Keratinocyte (primary cell): ENCODE measurements at regions not wholly inside any gene's neighbourhood (a gene's known extent, or its start where the extent isn't known, plus 50 kb on each side); places are given as distances from the start of the nearest gene placed in this dataset.

Experiments used
- DNase-seq: peaks from one replicate; pipeline ENCODE4 v3.0.0-alpha.2; 2011; ENCODE audit warnings: low read depth, missing footprints, low spot score
- FAIRE-seq: peaks from 2 replicates; lab custom pipeline; 2011; peaks lifted over from hg19 to GRCh38; lab: Jason Lieb, UNC
- H2AFZ ChIP-seq: 2 replicates; pipeline ENCODE4 v1.6.0; 2012; ENCODE audit warnings: low read length, control low read depth, inconsistent platforms; ENCODE audit not compliant: control insufficient read depth
- H3K27ac ChIP-seq: 2 replicates; pipeline ENCODE4 v1.5.1; 2011; ENCODE audit warnings: low read length; ENCODE audit not compliant: control insufficient read depth, insufficient read depth
- H3K27me3 ChIP-seq: 3 replicates; pipeline ENCODE4 v1.6.0; 2011; ENCODE audit warnings: low read length; ENCODE audit not compliant: control insufficient read depth, insufficient read depth; ENCODE audit errors: extremely low read depth
- H3K36me3 ChIP-seq, 2 experiments: 2 replicates in 1 of 2; 3 replicates in 1 of 2; pipeline ENCODE4 v1.5.1; 2011; ENCODE audit warnings: low read length in 2 of 2, mild to moderate bottlenecking in 1 of 2; ENCODE audit not compliant: control insufficient read depth in 2 of 2, insufficient read depth in 2 of 2; ENCODE audit errors: extremely low read depth in 1 of 2
- H3K4me1 ChIP-seq: 3 replicates; pipeline ENCODE4 v1.5.1; 2011; ENCODE audit warnings: low read length; ENCODE audit not compliant: control insufficient read depth, insufficient read depth; ENCODE audit errors: extremely low read depth
- H3K4me2 ChIP-seq: 3 replicates; pipeline ENCODE4 v1.6.0; 2011; ENCODE audit warnings: low read depth, low read length; ENCODE audit not compliant: control insufficient read depth, insufficient read depth; ENCODE audit errors: extremely low read depth
- H3K4me3 ChIP-seq, 3 experiments: fragments of 200-600 bp in 1 of 3; sonication (generic) in 1 of 3; 2 replicates in 2 of 3; 3 replicates in 1 of 3; pipeline ENCODE4 v1.5.1; 2011 to 2016; ENCODE audit warnings: low read length in 3 of 3, mild to moderate bottlenecking in 3 of 3, control low read depth in 2 of 3, inconsistent platforms in 1 of 3, low read depth in 1 of 3, mixed read lengths in 1 of 3, mixed run types in 1 of 3, moderate library complexity in 1 of 3; ENCODE audit not compliant: control insufficient read depth in 2 of 3, insufficient read depth in 2 of 3; ENCODE audit errors: extremely low read depth in 1 of 3
- H3K79me2 ChIP-seq: 2 replicates; pipeline ENCODE4 v1.6.0; 2012; ENCODE audit warnings: low read length; ENCODE audit not compliant: control insufficient read depth, insufficient read depth
- H3K9ac ChIP-seq: 3 replicates; pipeline ENCODE4 v1.6.0; 2011; ENCODE audit warnings: low read length; ENCODE audit not compliant: control insufficient read depth, insufficient read depth; ENCODE audit errors: extremely low read depth
- H3K9me1 ChIP-seq: 3 replicates; pipeline ENCODE4 v1.6.0; 2011; ENCODE audit warnings: low read length; ENCODE audit not compliant: control insufficient read depth, insufficient read depth; ENCODE audit errors: extremely low read depth
- H3K9me3 ChIP-seq: 2 replicates; pipeline ENCODE4 v1.5.1; 2012; ENCODE audit warnings: low read depth, low read length; ENCODE audit not compliant: control insufficient read depth
- H4K20me1 ChIP-seq: 3 replicates; pipeline ENCODE4 v1.6.0; 2011; ENCODE audit warnings: low read length; ENCODE audit not compliant: control insufficient read depth, insufficient read depth; ENCODE audit errors: extremely low read depth
- CTCF ChIP-seq, 3 experiments: IDR thresholded peaks in 1 of 3; conservative IDR thresholded peaks in 1 of 3; optimal IDR thresholded peaks in 1 of 3; 2 replicates in 2 of 3; 3 replicates in 1 of 3; pipeline versions ENCODE3 to v1.5.1; 2011; ENCODE audit warnings: low read length in 3 of 3, mild to moderate bottlenecking in 3 of 3, moderate library complexity in 2 of 3, control low read depth in 1 of 3, inconsistent platforms in 1 of 3; ENCODE audit not compliant: insufficient read depth in 2 of 3; ENCODE audit errors: extremely low read depth in 1 of 3
- EZH2 ChIP-seq: IDR thresholded peaks from one replicate; pipeline ENCODE4 v1.6.1; 2012; ENCODE audit warnings: inconsistent platforms, mild to moderate bottlenecking, low read length, moderate library complexity
- dilution Hi-C: fragments of 300-500 bp; cut with MboI; formaldehyde crosslinking; loops from one replicate; pipeline ENCODE4 v1.7.0; 2020; ENCODE audit warnings: low sequenced_read_pairs; ENCODE audit not compliant: extremely low pct_ligation_motif_present

DNA sequence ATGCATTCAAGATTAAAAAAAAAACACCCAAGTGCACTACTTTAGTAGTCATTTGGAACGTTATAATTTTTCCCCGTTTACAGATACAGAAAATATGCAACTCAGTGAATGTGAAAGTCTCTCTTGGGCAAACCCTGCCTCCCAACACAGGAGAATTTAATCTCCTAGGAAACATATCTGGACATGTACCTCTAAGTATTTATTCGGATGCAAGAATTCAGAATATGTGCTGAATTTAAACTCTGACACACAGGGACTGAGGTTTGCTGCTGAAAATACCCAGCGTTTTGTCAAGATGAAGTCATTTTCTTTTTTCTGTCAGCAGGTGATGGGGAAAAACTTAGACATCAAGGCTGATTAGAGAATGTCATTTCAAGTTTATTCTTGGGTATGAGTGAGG is 105.4 kb downstream of the ACKR3 start:
- no peaks in the 10 kb centered on the region for H3K36me3 ChIP-seq
- no peak overlapping the region for H3K4me3 ChIP-seq
- TF ChIP-seq EZH2 (no peak), CTCF (optimal IDR thresholded peaks at IDR 0.05 in 1 of 3, IDR thresholded peaks at IDR 0.05 in 1 of 3, conservative IDR thresholded peaks at IDR 0.05 in 1 of 3; ENCODE audit: extremely low read depth in 1 of 3, insufficient read depth in 2 of 3, low read length in 3 of 3) (no peak)
- H3K4me1 ChIP-seq, result peaks cover 19% of the 10 kb centered on the region
- H3K4me2 ChIP-seq, result peak overlapping the region; percentile 26
- FAIRE-seq, result peak; percentile 80
- H2AFZ ChIP-seq, result no peak overlapping the region
- no peaks in the 10 kb centered on the region for H3K9me1 ChIP-seq
- H3K27ac ChIP-seq, result no peak overlapping the region
- H3K79me2 ChIP-seq, result no peaks in the 10 kb centered on the region
- dilution Hi-C loops, result no loop called here
- no peaks in the 10 kb centered on the region for H3K9me3 ChIP-seq
- no peaks in the 10 kb centered on the region for H4K20me1 ChIP-seq
- H3K9ac ChIP-seq, result no peak overlapping the region
- H3K27me3 ChIP-seq, result no peaks in the 10 kb centered on the region
- DNase-seq, result no peak

DNA sequence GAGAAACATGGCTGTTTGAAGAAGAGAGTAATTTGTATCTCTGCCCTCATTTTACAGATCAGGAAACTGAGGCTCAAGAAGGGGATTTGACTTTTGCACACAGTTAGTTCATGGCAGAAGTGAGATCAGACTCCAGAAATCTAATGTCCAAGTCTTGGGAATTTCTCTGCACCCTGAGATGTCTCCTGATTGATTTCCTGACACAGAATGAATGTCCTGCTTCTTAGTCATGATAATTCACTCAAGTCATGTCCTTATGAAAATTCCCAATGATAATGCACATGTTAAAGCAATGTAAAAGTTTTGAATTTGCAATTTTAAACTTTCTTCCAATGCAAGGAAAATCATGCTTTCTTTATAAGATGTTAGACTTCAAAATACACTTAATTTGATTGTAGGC is 105.9 kb downstream of the ACKR3 start:
- H3K4me1 ChIP-seq, result peaks cover 24% of the 10 kb centered on the region
- no peaks in the 10 kb centered on the region for H3K27me3 ChIP-seq
- H4K20me1 ChIP-seq, result no peaks in the 10 kb centered on the region
- FAIRE-seq (peak; percentile 32), DNase-seq (no peak)
- no peaks in the 10 kb centered on the region for H3K9me1 ChIP-seq
- TF ChIP-seq CTCF (optimal IDR thresholded peaks at IDR 0.05 in 1 of 3, IDR thresholded peaks at IDR 0.05 in 1 of 3, conservative IDR thresholded peaks at IDR 0.05 in 1 of 3; ENCODE audit: extremely low read depth in 1 of 3, insufficient read depth in 2 of 3, low read length in 3 of 3) (no peak), EZH2 (no peak)
- no peak overlapping the region for H2AFZ ChIP-seq
- no peaks in the 10 kb centered on the region for H3K79me2 ChIP-seq
- H3K4me3 ChIP-seq, result no peak overlapping the region
- H3K9ac ChIP-seq, result no peak overlapping the region
- no peaks in the 10 kb centered on the region for H3K9me3 ChIP-seq
- H3K36me3 ChIP-seq, result no peaks in the 10 kb centered on the region
- no peak overlapping the region for H3K4me2 ChIP-seq
- dilution Hi-C loops, result no loop called here
- no peak overlapping the region for H3K27ac ChIP-seq
